Neural cell (in vitro differentiated cells): ENCODE measurements at regions not wholly inside any gene's neighbourhood (a gene's known extent, or its start where the extent isn't known, plus 50 kb on each side); places are given as distances from the start of the nearest gene placed in this dataset.

Experiments used
- H2AFZ ChIP-seq: fragments of 200-600, 300-800 bp; sonication (generic), shearing (Covaris generic); 2 replicates; pipeline ENCODE4 v1.6.0; 2014; ENCODE audit warnings: low read depth, mild to moderate bottlenecking, antibody characterized with exemption, low read length, moderate library complexity
- H3F3A ChIP-seq: fragments of 200-600 bp; shearing (Covaris generic); 2 replicates; pipeline ENCODE4 v1.6.1; 2016; ENCODE audit warnings: mild to moderate bottlenecking, moderate library complexity, mixed read lengths, antibody characterized with exemption, low read length; ENCODE audit not compliant: insufficient read depth, poor library complexity, severe bottlenecking
- H3K27ac ChIP-seq: fragments of 200-600, 300-800 bp; sonication (generic), shearing (Covaris generic); 2 replicates; pipeline ENCODE4 v1.5.1; 2014; ENCODE audit warnings: mild to moderate bottlenecking, low read length, moderate library complexity
- H3K27me3 ChIP-seq: fragments of 300-800, 200-600 bp; sonication (generic), shearing (Covaris generic); 2 replicates; pipeline ENCODE4 v1.6.0; 2014; ENCODE audit warnings: mild to moderate bottlenecking, low read depth, low read length, moderate library complexity; ENCODE audit not compliant: insufficient read depth
- H3K36me3 ChIP-seq: fragments of 300-800, 200-600 bp; sonication (generic), shearing (Covaris generic); 2 replicates; pipeline ENCODE4 v1.5.1; 2014; ENCODE audit warnings: mild to moderate bottlenecking, antibody characterized with exemption, low read length, moderate library complexity; ENCODE audit not compliant: insufficient read depth
- H3K4me2 ChIP-seq: fragments of 300-800, 200-600 bp; sonication (generic), shearing (Covaris generic); 2 replicates; pipeline ENCODE4 v1.6.0; 2014; ENCODE audit warnings: mild to moderate bottlenecking, low read length
- H3K4me3 ChIP-seq: fragments of 300-800, 200-600 bp; sonication (generic), shearing (Covaris generic); 2 replicates; pipeline ENCODE4 v1.5.1; 2014; ENCODE audit warnings: mild to moderate bottlenecking, low read length, moderate library complexity
- H3K79me2 ChIP-seq: fragments of 200-600 bp; shearing (Covaris generic); replicated peaks from 2 replicates; pipeline ENCODE4 v1.6.0; 2014; ENCODE audit warnings: mild to moderate bottlenecking, low read length, moderate library complexity; ENCODE audit not compliant: insufficient read depth
- H3K9ac ChIP-seq: fragments of 300-800, 200-600 bp; sonication (generic), shearing (Covaris generic); 2 replicates; pipeline ENCODE4 v1.6.1; 2016; ENCODE audit warnings: mild to moderate bottlenecking, low read length, mixed read lengths
- H3K9me2 ChIP-seq: fragments of 200-600 bp; shearing (Covaris generic); 2 replicates; pipeline ENCODE4 v1.6.1; 2016; ENCODE audit warnings: mild to moderate bottlenecking, low read length, mixed read lengths; ENCODE audit not compliant: insufficient read depth
- H3K9me3 ChIP-seq: fragments of 200-600, 300-800 bp; sonication (generic), shearing (Covaris generic); 2 replicates; pipeline ENCODE4 v1.6.1; 2016; ENCODE audit warnings: mild to moderate bottlenecking, mixed run types, low read length, moderate library complexity, mixed read lengths
- H4K20me1 ChIP-seq: fragments of 200-600 bp; shearing (Covaris generic); 2 replicates; pipeline ENCODE4 v1.6.1; 2016; ENCODE audit warnings: mild to moderate bottlenecking, mixed run types; ENCODE audit not compliant: insufficient read depth
- EP300 ChIP-seq: fragments of 450-650 bp; conservative IDR thresholded peaks from 2 replicates; pipeline ENCODE4 v1.6.1; 2014; ENCODE audit warnings: antibody characterized with exemption, mild to moderate bottlenecking, moderate library complexity; ENCODE audit not compliant: poor library complexity, severe bottlenecking
- EZH2 ChIP-seq: fragments of 200-600, 300-800 bp; shearing (Covaris generic), sonication (generic); IDR thresholded peaks from 2 replicates; pipeline ENCODE4 v1.6.1; 2014; ENCODE audit warnings: antibody characterized with exemption, low read length, borderline replicate concordance, mild to moderate bottlenecking; ENCODE audit not compliant: insufficient read depth, poor library complexity, severe bottlenecking
- MXI1 ChIP-seq: fragments of 450-650 bp; conservative IDR thresholded peaks from 2 replicates; pipeline ENCODE4 v1.6.1; 2014; ENCODE audit warnings: antibody characterized with exemption, mild to moderate bottlenecking; ENCODE audit not compliant: poor library complexity, severe bottlenecking
- POLR2AphosphoS5 ChIP-seq: IDR thresholded peaks from 2 replicates; pipeline ENCODE4 v1.6.1; 2012
- RAD21 ChIP-seq: fragments of 450-650 bp; conservative IDR thresholded peaks from 2 replicates; pipeline ENCODE4 v1.6.1; 2014; ENCODE audit warnings: antibody characterized with exemption, mild to moderate bottlenecking, moderate library complexity
- SMC3 ChIP-seq: fragments of 450-650 bp; conservative IDR thresholded peaks from 2 replicates; pipeline ENCODE4 v1.6.1; 2014; ENCODE audit warnings: antibody characterized with exemption, mild to moderate bottlenecking, moderate library complexity; ENCODE audit not compliant: poor library complexity
- TAF1 ChIP-seq: IDR thresholded peaks from 2 replicates; pipeline ENCODE4 v1.6.1; 2012; ENCODE audit warnings: low read depth
- TF ChIP-seq, protein P1 (sequence below): fragments of 450-650 bp; IDR thresholded peaks from 2 replicates; pipeline ENCODE4 v1.5.1; 2014; ENCODE audit warnings: antibody characterized with exemption, mild to moderate bottlenecking, moderate library complexity; ENCODE audit not compliant: poor library complexity, severe bottlenecking
- TF ChIP-seq, protein P2 (sequence below): IDR thresholded peaks from 2 replicates; pipeline ENCODE4 v1.6.1; 2012; ENCODE audit warnings: borderline replicate concordance

DNA sequence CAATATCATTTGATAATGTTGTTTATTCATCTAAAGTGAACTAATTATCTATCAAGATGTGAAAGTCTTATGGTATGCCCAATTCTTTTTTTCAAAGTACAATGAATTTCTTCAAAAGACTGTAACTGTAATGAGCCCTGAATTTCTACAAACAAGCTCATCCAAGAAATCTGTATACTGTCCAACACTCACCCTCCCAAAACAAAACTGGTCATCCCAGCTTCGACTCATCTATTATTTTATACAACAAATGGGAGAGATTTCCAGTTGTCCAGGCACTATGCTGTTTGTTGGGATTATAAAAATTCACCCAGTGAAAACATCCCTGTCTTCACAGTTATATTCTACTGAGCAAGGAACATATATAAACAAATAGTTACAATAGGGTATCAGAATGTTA, 806.9 kb downstream of the TNS3 start:
- Histone ChIP-seq H3K9me3 (no peaks in the 10 kb centered on the region), H3K9ac (no peak overlapping the region), H3K9me2 (no peaks in the 10 kb centered on the region), H3K27me3 (no peaks in the 10 kb centered on the region), H3K4me2 (no peak overlapping the region), H3F3A (no peaks in the 10 kb centered on the region), H3K79me2 (no peaks in the 10 kb centered on the region), H2AFZ (no peak overlapping the region), H4K20me1 (no peaks in the 10 kb centered on the region), H3K27ac (no peak overlapping the region), H3K36me3 (no peaks in the 10 kb centered on the region), H3K4me3 (no peak overlapping the region)
- no peak for TF ChIP-seq TAF1
- TF ChIP-seq, protein P1, sequence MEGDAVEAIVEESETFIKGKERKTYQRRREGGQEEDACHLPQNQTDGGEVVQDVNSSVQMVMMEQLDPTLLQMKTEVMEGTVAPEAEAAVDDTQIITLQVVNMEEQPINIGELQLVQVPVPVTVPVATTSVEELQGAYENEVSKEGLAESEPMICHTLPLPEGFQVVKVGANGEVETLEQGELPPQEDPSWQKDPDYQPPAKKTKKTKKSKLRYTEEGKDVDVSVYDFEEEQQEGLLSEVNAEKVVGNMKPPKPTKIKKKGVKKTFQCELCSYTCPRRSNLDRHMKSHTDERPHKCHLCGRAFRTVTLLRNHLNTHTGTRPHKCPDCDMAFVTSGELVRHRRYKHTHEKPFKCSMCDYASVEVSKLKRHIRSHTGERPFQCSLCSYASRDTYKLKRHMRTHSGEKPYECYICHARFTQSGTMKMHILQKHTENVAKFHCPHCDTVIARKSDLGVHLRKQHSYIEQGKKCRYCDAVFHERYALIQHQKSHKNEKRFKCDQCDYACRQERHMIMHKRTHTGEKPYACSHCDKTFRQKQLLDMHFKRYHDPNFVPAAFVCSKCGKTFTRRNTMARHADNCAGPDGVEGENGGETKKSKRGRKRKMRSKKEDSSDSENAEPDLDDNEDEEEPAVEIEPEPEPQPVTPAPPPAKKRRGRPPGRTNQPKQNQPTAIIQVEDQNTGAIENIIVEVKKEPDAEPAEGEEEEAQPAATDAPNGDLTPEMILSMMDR = no peak
- no peak for TF ChIP-seq EZH2
- TF ChIP-seq RAD21 = no peak
- TF ChIP-seq POLR2AphosphoS5 = no peak
- no peak for TF ChIP-seq SMC3
- no peak for TF ChIP-seq EP300
- TF ChIP-seq, protein P2, sequence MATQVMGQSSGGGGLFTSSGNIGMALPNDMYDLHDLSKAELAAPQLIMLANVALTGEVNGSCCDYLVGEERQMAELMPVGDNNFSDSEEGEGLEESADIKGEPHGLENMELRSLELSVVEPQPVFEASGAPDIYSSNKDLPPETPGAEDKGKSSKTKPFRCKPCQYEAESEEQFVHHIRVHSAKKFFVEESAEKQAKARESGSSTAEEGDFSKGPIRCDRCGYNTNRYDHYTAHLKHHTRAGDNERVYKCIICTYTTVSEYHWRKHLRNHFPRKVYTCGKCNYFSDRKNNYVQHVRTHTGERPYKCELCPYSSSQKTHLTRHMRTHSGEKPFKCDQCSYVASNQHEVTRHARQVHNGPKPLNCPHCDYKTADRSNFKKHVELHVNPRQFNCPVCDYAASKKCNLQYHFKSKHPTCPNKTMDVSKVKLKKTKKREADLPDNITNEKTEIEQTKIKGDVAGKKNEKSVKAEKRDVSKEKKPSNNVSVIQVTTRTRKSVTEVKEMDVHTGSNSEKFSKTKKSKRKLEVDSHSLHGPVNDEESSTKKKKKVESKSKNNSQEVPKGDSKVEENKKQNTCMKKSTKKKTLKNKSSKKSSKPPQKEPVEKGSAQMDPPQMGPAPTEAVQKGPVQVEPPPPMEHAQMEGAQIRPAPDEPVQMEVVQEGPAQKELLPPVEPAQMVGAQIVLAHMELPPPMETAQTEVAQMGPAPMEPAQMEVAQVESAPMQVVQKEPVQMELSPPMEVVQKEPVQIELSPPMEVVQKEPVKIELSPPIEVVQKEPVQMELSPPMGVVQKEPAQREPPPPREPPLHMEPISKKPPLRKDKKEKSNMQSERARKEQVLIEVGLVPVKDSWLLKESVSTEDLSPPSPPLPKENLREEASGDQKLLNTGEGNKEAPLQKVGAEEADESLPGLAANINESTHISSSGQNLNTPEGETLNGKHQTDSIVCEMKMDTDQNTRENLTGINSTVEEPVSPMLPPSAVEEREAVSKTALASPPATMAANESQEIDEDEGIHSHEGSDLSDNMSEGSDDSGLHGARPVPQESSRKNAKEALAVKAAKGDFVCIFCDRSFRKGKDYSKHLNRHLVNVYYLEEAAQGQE = no peak
- no peak for TF ChIP-seq MXI1

DNA sequence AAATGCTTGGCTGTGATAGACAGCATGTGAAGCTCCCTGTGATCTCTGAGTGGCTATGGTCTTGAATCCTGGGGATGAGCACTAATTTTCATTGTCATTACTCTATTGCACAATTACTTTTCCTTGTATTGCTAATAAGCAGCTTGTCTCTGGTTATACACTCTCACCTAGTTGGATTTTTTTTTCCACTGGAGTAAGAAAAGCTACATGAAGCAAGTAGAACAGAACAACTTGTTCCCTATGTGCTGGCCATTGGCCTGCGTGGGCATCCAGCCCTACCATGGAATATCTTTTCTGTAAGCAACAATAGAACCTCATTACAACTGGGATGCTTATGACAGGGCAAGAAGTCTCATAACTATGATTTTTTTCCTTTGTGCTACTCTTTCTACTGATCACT, 807.4 kb downstream of the TNS3 start:
- no peak overlapping the region for H2AFZ ChIP-seq
- H3K4me2 ChIP-seq = no peak overlapping the region
- H3K27me3 ChIP-seq = no peaks in the 10 kb centered on the region
- H3K27ac ChIP-seq = no peak overlapping the region
- TF ChIP-seq, protein P2 = no peak
- no peak for TF ChIP-seq TAF1
- TF ChIP-seq, protein P1 = no peak
- no peak for TF ChIP-seq SMC3
- TF ChIP-seq RAD21 = no peak
- TF ChIP-seq POLR2AphosphoS5 = no peak
- TF ChIP-seq MXI1 = no peak
- no peak for TF ChIP-seq EZH2
- TF ChIP-seq EP300 = no peak
- no peaks in the 10 kb centered on the region for H4K20me1 ChIP-seq
- no peaks in the 10 kb centered on the region for H3F3A ChIP-seq
- H3K9me3 ChIP-seq = no peaks in the 10 kb centered on the region
- no peaks in the 10 kb centered on the region for H3K36me3 ChIP-seq
- H3K9me2 ChIP-seq = no peaks in the 10 kb centered on the region
- H3K79me2 ChIP-seq = no peaks in the 10 kb centered on the region
- no peak overlapping the region for H3K4me3 ChIP-seq
- H3K9ac ChIP-seq = no peak overlapping the region
